H54 (cell line): ENCODE measurements at regions not wholly inside any gene's neighbourhood (a gene's known extent, or its start where the extent isn't known, plus 50 kb on each side); places are given as distances from the start of the nearest gene placed in this dataset.

Experiments used
- DNase-seq: peaks from one replicate; pipeline ENCODE4 v3.0.0; 2011; ENCODE audit warnings: low spot score, mixed read lengths; ENCODE audit not compliant: insufficient read length
- FAIRE-seq: peaks from 3 replicates; lab custom pipeline; 2011; peaks lifted over from hg19 to GRCh38; lab: Jason Lieb, UNC
- POLR2A ChIP-seq: IDR thresholded peaks from 2 replicates; pipeline ENCODE4 v1.6.1; 2011; ENCODE audit warnings: low read depth, mild to moderate bottlenecking, low read length

- TF ChIP-seq POLR2A = no peak
- DNase-seq = no peak
- FAIRE-seq = no peak
Observed at GRCh38 chr2:96438589-96438988, 66.6 kb downstream of the NEURL3 start.

DNA sequence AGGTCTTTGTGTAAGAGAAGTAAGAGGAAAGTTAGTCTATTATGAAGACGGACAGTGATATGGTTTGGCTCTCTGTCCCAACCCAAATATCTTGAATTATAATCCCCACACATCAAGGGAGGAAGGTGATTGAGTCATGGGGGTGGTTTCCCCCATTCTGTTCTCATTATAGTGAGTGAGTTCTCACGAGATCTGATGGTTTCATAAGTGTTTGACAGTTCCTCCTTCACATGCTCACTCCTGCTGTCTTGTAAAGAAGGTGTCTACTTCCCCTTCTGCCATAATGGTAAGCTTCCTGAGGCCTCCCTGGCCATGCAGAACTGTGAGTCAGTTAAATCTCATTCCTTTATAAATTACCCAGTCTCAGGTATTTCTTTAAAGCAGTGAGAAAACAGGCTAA, 67.6 kb downstream of the NEURL3 start:
- no peak for TF ChIP-seq POLR2A
- FAIRE-seq = no peak
- no peak for DNase-seq

DNA sequence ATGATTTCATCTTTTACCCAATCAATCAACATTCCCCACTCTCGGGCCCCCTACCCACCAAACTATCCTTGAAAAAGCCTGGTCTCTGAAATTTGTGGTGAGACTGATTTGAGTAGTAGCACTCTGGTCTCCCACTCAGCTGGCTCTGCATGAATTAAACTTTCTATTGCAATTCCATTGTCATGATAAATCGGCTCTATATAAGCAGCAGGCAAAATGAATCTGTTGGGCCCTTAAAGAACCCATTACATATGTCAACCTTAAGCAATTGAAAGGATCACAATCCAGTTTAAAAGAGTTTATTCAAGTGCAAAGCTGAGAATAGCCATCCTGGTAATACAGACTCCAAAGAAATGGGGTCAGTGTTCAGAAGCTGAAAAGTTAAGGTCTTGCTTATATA, 68.2 kb downstream of the NEURL3 start:
- no peak for FAIRE-seq
- no peak for DNase-seq

GRCh38 chr2:96436416-96436815, 68.7 kb downstream of the NEURL3 start:
- TF ChIP-seq POLR2A = no peak
- no peak for FAIRE-seq
- no peak for DNase-seq

More for the DNA sequence above, 68.2 kb downstream of the NEURL3 start:
- TF ChIP-seq POLR2A = no peak

DNA sequence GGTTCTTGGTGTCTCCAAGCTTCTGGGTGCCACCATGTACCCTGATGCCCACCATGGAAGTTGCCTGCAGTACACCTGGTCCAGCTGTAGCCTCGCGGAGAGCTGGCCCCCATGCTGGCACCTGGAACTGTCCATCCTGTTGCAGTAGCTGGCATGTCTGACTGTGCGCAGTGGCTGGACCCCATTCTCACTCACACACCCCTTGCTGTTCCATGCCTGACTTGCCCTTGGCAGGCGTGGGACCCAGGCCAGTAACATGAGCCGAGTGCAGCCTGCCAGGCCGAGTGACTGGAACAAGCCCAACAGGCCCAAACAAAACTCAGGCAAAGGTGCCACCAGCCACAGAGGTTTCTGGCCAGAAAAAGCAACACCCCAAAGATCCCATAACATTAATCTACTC, 73.8 kb downstream of the NEURL3 start:
- FAIRE-seq (no peak), DNase-seq (no peak)
- no peak for TF ChIP-seq POLR2A

- DNase-seq (no peak), FAIRE-seq (no peak)
- no peak for TF ChIP-seq POLR2A
Observed at GRCh38 chr2:96430394-96430988, 74.7 kb downstream of the NEURL3 start.

DNA sequence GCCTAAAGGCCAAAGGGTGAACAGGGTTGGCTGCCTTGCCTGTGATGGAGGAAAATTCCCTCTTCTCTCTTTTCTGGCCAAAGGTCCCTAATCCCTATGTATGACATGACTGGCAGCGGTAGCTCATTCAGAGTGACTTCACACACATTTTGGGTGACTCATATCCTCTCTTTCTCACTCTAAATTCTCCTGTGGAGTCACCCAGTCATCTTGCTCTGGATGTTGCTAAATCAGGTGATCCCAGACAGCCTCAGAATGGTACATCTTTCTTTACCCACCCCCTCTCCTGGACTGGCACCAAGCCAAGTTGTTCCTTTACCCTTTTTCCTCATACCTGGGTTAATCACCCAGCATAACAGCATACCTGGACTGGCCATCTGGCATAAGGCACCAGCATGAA, 77.2 kb downstream of the NEURL3 start:
- no peak for TF ChIP-seq POLR2A
- FAIRE-seq = peak; percentile 95
- DNase-seq = peak; percentile 58

GRCh38 chr2:96427169-96427568, 78.0 kb downstream of the NEURL3 start:
- FAIRE-seq (no peak), DNase-seq (no peak)
- no peak for TF ChIP-seq POLR2A

- TF ChIP-seq POLR2A = no peak
- no peak for FAIRE-seq
- DNase-seq = no peak
Observed at GRCh38 chr2:96423828-96424227, 81.3 kb downstream of the NEURL3 start.
